Uterus (tissue), 3 donors: ENCODE measurements at regions not wholly inside any gene's neighbourhood (a gene's known extent, or its start where the extent isn't known, plus 50 kb on each side); places are given as distances from the start of the nearest gene placed in this dataset.

ENCODE experiments used
- DNase-seq, 2 donors: peaks; one replicate each; pipeline ENCODE4 v3.0.0-alpha.2; 2019 to 2020
- H3K27ac ChIP-seq, 2 donors: fragments of 200-600 bp; sonication (generic); 1 replicate in 1 of 2; 2 replicates in 1 of 2; pipeline ENCODE4 v1.5.1; 2016 to 2018
- H3K27me3 ChIP-seq, 2 donors: fragments of 200-600 bp; sonication (generic); one replicate each; pipeline ENCODE4 v1.5.1; 2018 to 2019; ENCODE audit warnings: control low read depth in 1 of 2
- H3K36me3 ChIP-seq, 2 donors: fragments of 200-600 bp; sonication (generic); one replicate each; pipeline ENCODE4 v1.5.1; 2019; ENCODE audit warnings: control low read depth in 1 of 2
- H3K4me1 ChIP-seq, 2 donors: fragments of 200-600 bp; sonication (generic); one replicate each; pipeline ENCODE4 v1.5.1; 2018 to 2019; ENCODE audit warnings: control low read depth in 1 of 2
- H3K4me3 ChIP-seq, 2 donors: fragments of 200-600 bp; sonication (generic); 1 replicate in 1 of 2; 2 replicates in 1 of 2; pipeline ENCODE4 v1.5.1; 2018 to 2019; ENCODE audit warnings: mild to moderate bottlenecking in 1 of 2
- H3K9me3 ChIP-seq, 2 donors: fragments of 200-600 bp; sonication (generic); one replicate each; pipeline ENCODE4 v1.5.1; 2019; ENCODE audit warnings: control low read depth in 1 of 2
- CTCF ChIP-seq, 4 experiments: fragments of 200-600 bp in 2 of 4; fragments of 450-650 bp in 2 of 4; sonication (generic) in 2 of 4; IDR thresholded peaks; one replicate each; pipeline ENCODE4 v1.5.1; 2016 to 2019; ENCODE audit warnings: antibody characterized with exemption in 4 of 4, mild to moderate bottlenecking in 2 of 4, moderate library complexity in 1 of 4
- POLR2A ChIP-seq, 2 donors: fragments of 450-650 bp; IDR thresholded peaks; one replicate each; pipeline ENCODE4 v1.6.1; 2016; ENCODE audit warnings: antibody characterized with exemption in 2 of 2, mild to moderate bottlenecking in 1 of 2, moderate library complexity in 1 of 2
- intact Hi-C: fragments of 100-400 bp; cut with DNase I; formaldehyde crosslinking; loops from one replicate; pipeline ENCODE4 v1.15.1; 2023; ENCODE audit warnings: low total_unique reads
- donor health status: DM: yes; HTN: yes; CAD: no.

GRCh38 chr15:69994429-69995205 is 103.1 kb downstream of the TLE3 start:
- intact Hi-C loops = no loop called here
- TF ChIP-seq POLR2A (IDR thresholded peaks at IDR 0.05) = no peak
- no peak overlapping the region for H3K27ac ChIP-seq
- no peaks in the 10 kb centered on the region for H3K9me3 ChIP-seq
- no peak for DNase-seq
- H3K4me3 ChIP-seq = no peak overlapping the region
- H3K27me3 ChIP-seq = no peaks in the 10 kb centered on the region
- no peaks in the 10 kb centered on the region for H3K4me1 ChIP-seq
- no peaks in the 10 kb centered on the region for H3K36me3 ChIP-seq

- Histone ChIP-seq H3K36me3 (no peaks in the 10 kb centered on the region), H3K27me3 (no peaks in the 10 kb centered on the region), H3K27ac (no peak overlapping the region), H3K4me3 (no peak overlapping the region), H3K9me3 (no peaks in the 10 kb centered on the region), H3K4me1 (no peaks in the 10 kb centered on the region)
- no peak for DNase-seq
- TF ChIP-seq CTCF (IDR thresholded peaks at IDR 0.05) = no peak
- intact Hi-C loops = no loop called here
Measured at GRCh38 chr15:69996321-69997160, 101.2 kb downstream of the TLE3 start.

GRCh38 chr15:69997161-69997485 is 100.6 kb downstream of the TLE3 start:
- no peak overlapping the region for H3K27ac ChIP-seq
- DNase-seq = no peak
- H3K4me3 ChIP-seq = no peak overlapping the region
- no peaks in the 10 kb centered on the region for H3K9me3 ChIP-seq
- TF ChIP-seq CTCF (IDR thresholded peaks at IDR 0.05) (no peak), POLR2A (IDR thresholded peaks at IDR 0.05) (no peak)
- no peaks in the 10 kb centered on the region for H3K36me3 ChIP-seq
- H3K27me3 ChIP-seq = no peaks in the 10 kb centered on the region
- intact Hi-C loops = no loop called here
- H3K4me1 ChIP-seq = no peaks in the 10 kb centered on the region
